HEK293 (cell line): ENCODE measurements at regions not wholly inside any gene's neighbourhood (a gene's known extent, or its start where the extent isn't known, plus 50 kb on each side); places are given as distances from the start of the nearest gene placed in this dataset.

Experiments used
- GLIS1 ChIP-seq: fragments of 450-650 bp; formaldehyde crosslinking; IDR thresholded peaks from 2 replicates; pipeline ENCODE4 v1.5.1; 2016; ENCODE audit warnings: missing biosample characterization, missing genetic modification characterization
- HOXD13 ChIP-seq: sonication (generic); formaldehyde crosslinking; IDR thresholded peaks from 2 replicates; pipeline ENCODE4 v1.8.0; 2022; ENCODE audit warnings: missing genetic modification reagents, borderline replicate concordance
- KLF10 ChIP-seq: fragments of 450-650 bp; IDR thresholded peaks from 2 replicates; pipeline ENCODE4 v1.5.1; 2018; ENCODE audit warnings: missing biosample characterization, mild to moderate bottlenecking, missing genetic modification characterization
- YY1 ChIP-seq: fragments of 450-650 bp; formaldehyde crosslinking; IDR thresholded peaks from 2 replicates; pipeline ENCODE4 v1.5.1; 2018; ENCODE audit warnings: missing biosample characterization, missing genetic modification characterization
- ZNF274 ChIP-seq, 2 experiments: fragments of 200-500 bp in 1 of 2; fragments of 450-650 bp in 1 of 2; sonication (Bioruptor generic) in 1 of 2; formaldehyde crosslinking in 1 of 2; IDR thresholded peaks; 2 replicates each; pipeline versions ENCODE4 v1.5.1 to v1.6.1; 2014 to 2016; ENCODE audit warnings: borderline replicate concordance in 1 of 2, inconsistent platforms in 1 of 2, low read length in 1 of 2, missing biosample characterization in 1 of 2, missing genetic modification characterization in 1 of 2
- ZNF416 ChIP-seq: fragments of 450-650 bp; formaldehyde crosslinking; IDR thresholded peaks from 2 replicates; pipeline ENCODE4 v1.5.1; 2016; ENCODE audit warnings: missing biosample characterization, missing genetic modification characterization
- ZNF585B ChIP-seq: fragments of 450-650 bp; formaldehyde crosslinking; IDR thresholded peaks from 2 replicates; pipeline ENCODE4 v1.5.1; 2016; ENCODE audit warnings: missing biosample characterization, missing genetic modification characterization
- TF ChIP-seq, protein P1 (sequence below): fragments of 450-650 bp; formaldehyde crosslinking; IDR thresholded peaks from 2 replicates; pipeline ENCODE4 v1.5.1; 2016; ENCODE audit warnings: missing biosample characterization, missing genetic modification characterization
- TF ChIP-seq, protein P2 (sequence below): fragments of 450-650 bp; formaldehyde crosslinking; optimal IDR thresholded peaks from 2 replicates; pipeline ENCODE3; 2016; ENCODE audit warnings: missing biosample characterization, mild to moderate bottlenecking, missing genetic modification characterization
- TF ChIP-seq, protein P3 (sequence below): fragments of 450-650 bp; formaldehyde crosslinking; IDR thresholded peaks from 2 replicates; pipeline ENCODE4 v1.5.1; 2016; ENCODE audit warnings: missing biosample characterization, missing genetic modification characterization

DNA sequence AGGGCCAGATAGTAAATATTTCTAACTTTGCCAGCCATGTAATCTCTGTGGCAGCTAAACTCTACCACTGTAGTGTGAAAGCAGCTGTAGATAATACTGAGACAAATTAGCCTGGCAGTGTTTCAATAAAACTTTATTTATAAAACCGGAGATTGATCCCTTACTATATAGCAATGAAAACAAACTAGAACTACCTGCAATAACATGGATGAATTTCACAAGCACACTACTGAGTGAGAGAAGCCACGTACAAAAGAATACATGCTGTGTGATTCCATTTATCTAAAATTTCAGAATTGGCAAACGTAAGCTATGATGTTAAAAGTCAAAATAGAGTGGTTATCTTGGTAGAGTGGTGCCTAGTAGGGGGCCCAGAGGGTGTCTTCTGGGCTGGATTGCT is 198.7 kb upstream of the SGK1 start:
- TF ChIP-seq GLIS1 (tag by site-specific recombination) (no peak), ZNF585B (tag by site-specific recombination) (no peak), ZNF416 (tag by site-specific recombination) (no peak), KLF10 (tag by site-specific recombination) (no peak), ZNF274 (IDR thresholded peaks at IDR 0.05; ENCODE audit: low read length) (no peak), ZNF274 (tag by site-specific recombination; IDR thresholded peaks at IDR 0.05; ENCODE audit: borderline replicate concordance) (no peak), HOXD13 (CRISPR knock-in tag) (no peak), YY1 (tag by site-specific recombination) (no peak)
- TF ChIP-seq, protein P1, sequence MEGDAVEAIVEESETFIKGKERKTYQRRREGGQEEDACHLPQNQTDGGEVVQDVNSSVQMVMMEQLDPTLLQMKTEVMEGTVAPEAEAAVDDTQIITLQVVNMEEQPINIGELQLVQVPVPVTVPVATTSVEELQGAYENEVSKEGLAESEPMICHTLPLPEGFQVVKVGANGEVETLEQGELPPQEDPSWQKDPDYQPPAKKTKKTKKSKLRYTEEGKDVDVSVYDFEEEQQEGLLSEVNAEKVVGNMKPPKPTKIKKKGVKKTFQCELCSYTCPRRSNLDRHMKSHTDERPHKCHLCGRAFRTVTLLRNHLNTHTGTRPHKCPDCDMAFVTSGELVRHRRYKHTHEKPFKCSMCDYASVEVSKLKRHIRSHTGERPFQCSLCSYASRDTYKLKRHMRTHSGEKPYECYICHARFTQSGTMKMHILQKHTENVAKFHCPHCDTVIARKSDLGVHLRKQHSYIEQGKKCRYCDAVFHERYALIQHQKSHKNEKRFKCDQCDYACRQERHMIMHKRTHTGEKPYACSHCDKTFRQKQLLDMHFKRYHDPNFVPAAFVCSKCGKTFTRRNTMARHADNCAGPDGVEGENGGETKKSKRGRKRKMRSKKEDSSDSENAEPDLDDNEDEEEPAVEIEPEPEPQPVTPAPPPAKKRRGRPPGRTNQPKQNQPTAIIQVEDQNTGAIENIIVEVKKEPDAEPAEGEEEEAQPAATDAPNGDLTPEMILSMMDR (tag by site-specific recombination), result no peak
- TF ChIP-seq, protein P2, sequence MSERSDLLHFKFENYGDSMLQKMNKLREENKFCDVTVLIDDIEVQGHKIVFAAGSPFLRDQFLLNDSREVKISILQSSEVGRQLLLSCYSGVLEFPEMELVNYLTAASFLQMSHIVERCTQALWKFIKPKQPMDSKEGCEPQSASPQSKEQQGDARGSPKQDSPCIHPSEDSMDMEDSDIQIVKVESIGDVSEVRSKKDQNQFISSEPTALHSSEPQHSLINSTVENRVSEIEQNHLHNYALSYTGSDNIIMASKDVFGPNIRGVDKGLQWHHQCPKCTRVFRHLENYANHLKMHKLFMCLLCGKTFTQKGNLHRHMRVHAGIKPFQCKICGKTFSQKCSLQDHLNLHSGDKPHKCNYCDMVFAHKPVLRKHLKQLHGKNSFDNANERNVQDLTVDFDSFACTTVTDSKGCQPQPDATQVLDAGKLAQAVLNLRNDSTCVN (tag by site-specific recombination), result no peak
- TF ChIP-seq, protein P3, sequence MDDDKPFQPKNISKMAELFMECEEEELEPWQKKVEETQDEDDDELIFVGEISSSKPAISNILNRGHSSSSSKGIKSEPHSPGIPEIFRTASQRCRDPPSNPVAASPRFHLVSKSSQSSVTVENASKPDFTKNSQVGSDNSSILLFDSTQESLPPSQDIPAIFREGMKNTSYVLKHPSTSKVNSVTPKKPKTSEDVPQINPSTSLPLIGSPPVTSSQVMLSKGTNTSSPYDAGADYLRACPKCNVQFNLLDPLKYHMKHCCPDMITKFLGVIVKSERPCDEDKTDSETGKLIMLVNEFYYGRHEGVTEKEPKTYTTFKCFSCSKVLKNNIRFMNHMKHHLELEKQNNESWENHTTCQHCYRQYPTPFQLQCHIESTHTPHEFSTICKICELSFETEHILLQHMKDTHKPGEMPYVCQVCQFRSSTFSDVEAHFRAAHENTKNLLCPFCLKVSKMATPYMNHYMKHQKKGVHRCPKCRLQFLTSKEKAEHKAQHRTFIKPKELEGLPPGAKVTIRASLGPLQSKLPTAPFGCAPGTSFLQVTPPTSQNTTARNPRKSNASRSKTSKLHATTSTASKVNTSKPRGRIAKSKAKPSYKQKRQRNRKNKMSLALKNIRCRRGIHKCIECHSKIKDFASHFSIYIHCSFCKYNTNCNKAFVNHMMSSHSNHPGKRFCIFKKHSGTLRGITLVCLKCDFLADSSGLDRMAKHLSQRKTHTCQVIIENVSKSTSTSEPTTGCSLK, result no peak
